ENCODE measurements at regions not wholly inside any gene's neighbourhood (a gene's known extent, or its start where the extent isn't known, plus 50 kb on each side); places are given as distances from the start of the nearest gene placed in this dataset.

GRCh38 chr20:60304931-60305330, 346.7 kb downstream of the CDH26 start:
- no peak overlapping the region for H3K4me3 ChIP-seq
- H3K4me1 ChIP-seq: no peaks in the 10 kb centered on the region
- TF ChIP-seq POLR2A (IDR thresholded peaks at IDR 0.05) (no peak), CTCF (IDR thresholded peaks at IDR 0.05) (no peak)
- intact Hi-C loops (cut with DNase I; ENCODE audit: low total_unique reads): no loop called here
- no peaks in the 10 kb centered on the region for H3K36me3 ChIP-seq
- no peaks in the 10 kb centered on the region for H3K27me3 ChIP-seq
- no peaks in the 10 kb centered on the region for H3K9me3 ChIP-seq
- H3K27ac ChIP-seq: no peak overlapping the region
- no peak for DNase-seq

- no peaks in the 10 kb centered on the region for H3K9me3 ChIP-seq
- intact Hi-C loops (cut with DNase I; ENCODE audit: low total_unique reads): no loop called here
- DNase-seq: no peak
- no peak overlapping the region for H3K27ac ChIP-seq
- no peaks in the 10 kb centered on the region for H3K27me3 ChIP-seq
- H3K4me1 ChIP-seq: no peaks in the 10 kb centered on the region
- TF ChIP-seq POLR2A (IDR thresholded peaks at IDR 0.05) (no peak), CTCF (IDR thresholded peaks at IDR 0.05) (no peak)
- H3K4me3 ChIP-seq: no peak overlapping the region
- no peaks in the 10 kb centered on the region for H3K36me3 ChIP-seq
Observed at GRCh38 chr20:60306105-60306504, 347.9 kb downstream of the CDH26 start.

GRCh38 chr20:60306551-60306950, 348.3 kb downstream of the CDH26 start:
- intact Hi-C loops (cut with DNase I; ENCODE audit: low total_unique reads): no loop called here
- Histone ChIP-seq H3K4me1 (no peaks in the 10 kb centered on the region), H3K9me3 (no peaks in the 10 kb centered on the region), H3K27me3 (no peaks in the 10 kb centered on the region), H3K36me3 (no peaks in the 10 kb centered on the region), H3K4me3 (no peak overlapping the region), H3K27ac (no peak overlapping the region)
- TF ChIP-seq POLR2A (IDR thresholded peaks at IDR 0.05): no peak
- no peak for TF ChIP-seq CTCF (IDR thresholded peaks at IDR 0.05)
- DNase-seq: no peak

GRCh38 chr20:60310560-60311349, 352.5 kb downstream of the CDH26 start:
- Histone ChIP-seq H3K36me3 (no peaks in the 10 kb centered on the region), H3K27me3 (no peaks in the 10 kb centered on the region), H3K27ac (no peak overlapping the region), H3K4me1 (no peaks in the 10 kb centered on the region), H3K4me3 (no peak overlapping the region), H3K9me3 (no peaks in the 10 kb centered on the region)
- DNase-seq: no peak
- TF ChIP-seq POLR2A (IDR thresholded peaks at IDR 0.05): no peak
- no peak for TF ChIP-seq CTCF (IDR thresholded peaks at IDR 0.05)
- intact Hi-C loops (cut with DNase I; ENCODE audit: low total_unique reads): no loop called here

- no peak for DNase-seq
- H3K4me1 ChIP-seq: no peaks in the 10 kb centered on the region
- H3K36me3 ChIP-seq: no peaks in the 10 kb centered on the region
- no peak overlapping the region for H3K4me3 ChIP-seq
- H3K9me3 ChIP-seq: no peaks in the 10 kb centered on the region
- H3K27me3 ChIP-seq: no peaks in the 10 kb centered on the region
- TF ChIP-seq CTCF (IDR thresholded peaks at IDR 0.05): no peak
- TF ChIP-seq POLR2A (IDR thresholded peaks at IDR 0.05): no peak
- intact Hi-C loops (cut with DNase I; ENCODE audit: low total_unique reads): no loop called here
- no peak overlapping the region for H3K27ac ChIP-seq
Observed at GRCh38 chr20:60313191-60313590, 355.0 kb downstream of the CDH26 start.

Data from uterus (tissue), 3 donors.